Activated CD8-positive, alpha-beta memory T cell treated with anti-CD3 and anti-CD28 coated beads for 1 hour (primary cell): ENCODE measurements at regions not wholly inside any gene's neighbourhood (a gene's known extent, or its start where the extent isn't known, plus 50 kb on each side); places are given as distances from the start of the nearest gene placed in this dataset.

ENCODE experiments used
- DNase-seq, 2 donors: peaks; one replicate each; pipeline ENCODE4 v3.0.0-alpha.2; 2020; ENCODE audit warnings: low read depth in 1 of 2; ENCODE audit errors: extremely low read depth in 1 of 2

DNA sequence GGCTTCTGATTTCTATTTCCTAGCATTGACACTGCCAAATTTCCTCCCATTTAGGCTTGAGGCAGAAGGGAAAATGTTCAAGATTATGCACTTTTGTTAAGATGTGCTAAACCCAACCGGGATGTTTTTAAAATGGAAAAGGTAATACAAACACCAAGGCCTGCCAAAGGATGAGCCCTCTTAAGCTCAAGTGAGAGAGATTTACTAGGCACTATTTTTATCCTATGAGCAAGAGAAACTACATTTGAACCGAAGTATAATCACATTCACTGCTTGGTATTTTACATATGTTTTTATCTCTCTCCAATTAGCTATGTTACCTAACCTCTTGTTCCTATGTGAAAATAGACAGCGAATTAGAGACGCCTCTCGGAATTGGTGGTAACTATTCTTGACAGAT, 295.8 kb downstream of the GABRB3 start:
- DNase-seq, result no peak

DNA sequence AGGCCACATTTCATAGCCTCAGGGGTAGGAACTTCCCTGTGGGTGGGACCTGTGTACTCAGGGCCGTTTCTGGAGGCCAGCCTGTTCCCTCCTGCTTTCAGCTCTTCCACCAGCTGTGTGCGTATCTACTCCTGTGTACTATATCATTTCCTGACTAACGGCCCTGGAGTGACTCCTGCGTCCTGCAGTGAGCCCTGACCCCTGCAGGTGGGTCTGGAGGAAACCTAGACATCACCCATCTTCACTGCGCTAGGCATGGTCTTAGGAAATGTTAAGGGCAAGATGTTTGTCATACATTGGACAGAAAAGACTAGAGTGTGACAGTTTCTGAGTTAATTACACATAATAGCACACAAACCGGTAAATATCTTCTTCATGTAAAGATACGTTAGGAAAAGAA, 297.3 kb downstream of the GABRB3 start:
- DNase-seq, result no peak

DNA sequence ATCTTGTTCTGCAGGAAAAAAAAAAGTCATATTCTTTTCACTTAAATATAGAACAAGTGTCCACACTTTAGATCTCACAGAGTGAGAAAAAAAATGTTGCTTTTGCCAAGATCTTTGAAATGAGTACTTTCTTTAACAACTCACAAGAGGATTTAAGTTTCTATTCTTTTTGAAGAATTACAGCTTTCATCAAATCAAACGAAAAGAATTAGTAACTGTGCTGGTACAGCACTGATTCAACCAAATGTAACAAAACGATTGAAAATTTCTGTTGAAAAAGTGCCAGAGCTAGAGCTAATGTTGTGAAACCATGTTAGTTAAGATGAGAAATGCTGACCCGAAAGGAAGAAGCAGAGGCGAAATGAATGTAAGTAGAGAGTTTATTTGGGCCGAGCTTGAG, 300.2 kb downstream of the GABRB3 start:
- no peak for DNase-seq

DNA sequence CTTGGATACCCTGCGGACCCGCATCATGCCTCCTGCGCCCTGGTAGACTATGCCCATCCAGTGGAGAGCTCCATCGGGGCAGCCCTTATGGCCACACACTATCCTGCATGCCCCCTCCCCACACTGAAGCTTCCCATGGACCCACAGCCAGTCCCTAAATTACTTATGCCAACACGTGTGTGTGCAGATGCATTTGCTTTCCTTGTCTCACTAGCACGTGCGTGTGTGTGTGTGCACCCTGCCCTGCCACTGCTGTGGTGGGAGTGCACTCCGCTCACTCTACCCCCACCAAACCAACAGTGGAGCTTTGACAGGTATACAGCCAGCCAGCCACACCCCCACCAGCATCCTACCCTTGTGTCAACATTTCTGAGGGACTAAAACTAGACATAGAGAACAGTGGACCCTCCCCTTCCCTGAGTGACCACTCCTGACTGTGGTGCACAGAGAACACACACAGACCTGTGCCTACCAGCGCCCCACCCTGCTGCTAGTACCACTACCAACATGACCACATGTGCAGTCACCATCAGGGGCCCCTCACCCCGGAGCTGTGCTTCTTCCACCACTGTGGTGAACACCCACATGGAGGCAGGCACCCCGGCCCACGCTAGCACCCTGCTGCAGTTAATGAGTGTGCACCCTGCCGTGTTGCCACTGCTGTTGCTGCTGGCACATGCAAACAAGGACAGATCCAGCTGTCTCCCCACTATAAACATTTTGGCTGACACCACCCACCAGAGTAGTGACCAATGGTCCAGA, 310.8 kb downstream of the GABRB3 start:
- DNase-seq, result no peak

DNA sequence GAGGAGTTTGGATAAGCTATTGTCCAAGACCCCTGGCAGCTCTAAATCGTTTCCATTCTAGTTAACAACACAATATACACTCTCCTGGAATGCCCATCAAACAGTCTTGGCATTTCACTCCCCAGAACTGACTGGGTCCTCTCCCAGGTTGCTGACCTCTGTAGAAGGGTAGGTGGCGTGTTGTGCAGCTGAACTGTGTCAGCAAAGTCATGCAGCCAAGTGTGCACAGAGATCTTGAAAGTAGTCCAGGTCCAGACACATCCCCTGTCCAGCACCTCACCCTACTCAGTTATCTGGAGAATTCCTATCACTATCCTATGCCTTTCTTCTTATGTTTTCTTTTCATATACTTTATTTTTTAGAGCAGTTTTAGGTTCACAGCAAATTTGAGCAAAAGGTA, 312.7 kb downstream of the GABRB3 start:
- no peak for DNase-seq

DNA sequence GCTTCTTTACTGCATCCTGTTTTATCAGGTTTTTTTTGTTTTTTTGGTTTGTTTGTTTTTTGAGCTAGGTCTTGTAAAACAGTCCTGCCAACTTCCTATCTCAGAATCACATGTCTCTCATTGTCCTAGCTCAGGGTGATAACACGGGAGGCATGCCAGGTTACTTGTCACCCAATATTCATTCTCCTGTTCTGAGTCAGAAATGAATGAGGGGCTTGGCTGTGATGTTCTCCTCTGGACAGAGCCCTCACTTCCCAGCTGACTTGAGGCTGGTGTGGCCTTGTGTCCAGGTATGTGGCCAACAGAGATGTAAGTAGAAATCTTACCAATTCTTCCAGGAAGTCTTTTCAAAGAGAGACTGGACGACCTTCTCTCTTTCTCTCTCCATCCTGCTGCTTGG, 317.0 kb downstream of the GABRB3 start:
- DNase-seq, result no peak

DNA sequence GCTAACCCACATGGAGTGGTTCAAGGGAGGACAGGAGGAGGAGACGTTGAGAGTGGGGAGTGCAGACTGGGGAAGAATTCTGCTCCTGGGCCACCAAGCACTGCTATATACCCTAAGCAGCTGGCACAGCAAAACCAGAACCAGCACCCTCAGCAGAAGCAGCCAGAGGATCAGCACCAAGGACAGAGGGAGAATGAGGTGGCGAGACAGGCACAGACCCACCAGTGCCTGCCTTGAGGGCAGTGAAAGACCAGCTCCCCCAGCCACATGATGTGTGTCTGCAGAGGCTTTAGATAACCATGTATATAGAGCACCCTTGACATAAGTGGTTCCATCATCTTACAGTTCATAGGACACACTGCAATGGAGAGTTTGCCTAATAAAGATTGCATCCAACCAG, 319.0 kb downstream of the GABRB3 start:
- no peak for DNase-seq

DNA sequence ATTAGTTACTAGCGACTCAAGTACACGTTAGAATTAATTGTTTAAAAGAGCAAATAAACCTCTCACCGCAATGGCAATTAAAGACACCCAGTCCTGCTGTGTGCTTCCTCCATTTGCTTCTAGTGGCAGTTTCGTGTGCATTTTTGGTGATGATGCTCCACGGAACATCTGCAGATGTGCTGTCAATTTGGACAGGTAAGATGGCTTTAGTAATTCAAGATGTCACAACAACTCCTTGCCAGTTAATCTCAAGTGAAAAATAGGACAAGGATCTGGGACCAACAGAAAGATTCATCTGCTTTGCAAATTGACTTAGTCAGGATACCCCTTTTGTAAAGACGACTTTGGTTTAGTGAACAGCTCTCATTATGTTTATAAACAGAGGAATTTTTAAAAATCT, 320.9 kb downstream of the GABRB3 start:
- no peak for DNase-seq

DNA sequence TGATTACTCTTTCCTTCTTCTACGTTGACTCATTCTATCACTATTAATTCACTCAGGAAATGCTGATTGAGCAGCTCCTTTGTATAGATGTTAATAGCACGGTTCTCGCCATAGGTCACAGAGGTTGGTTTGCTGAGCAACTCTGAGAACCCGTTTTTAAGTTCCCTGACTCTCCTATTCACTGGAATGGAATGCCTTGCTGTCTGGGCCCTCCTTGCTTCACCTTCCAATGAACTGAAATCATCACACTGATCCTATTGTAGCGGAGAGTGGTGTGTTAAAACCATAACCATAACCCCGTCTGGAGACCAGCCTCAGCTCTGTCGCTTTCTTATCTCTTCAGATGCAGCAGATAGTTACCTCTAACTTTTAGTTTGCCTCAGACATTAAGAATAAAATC, 323.6 kb downstream of the GABRB3 start:
- DNase-seq, result no peak

DNA sequence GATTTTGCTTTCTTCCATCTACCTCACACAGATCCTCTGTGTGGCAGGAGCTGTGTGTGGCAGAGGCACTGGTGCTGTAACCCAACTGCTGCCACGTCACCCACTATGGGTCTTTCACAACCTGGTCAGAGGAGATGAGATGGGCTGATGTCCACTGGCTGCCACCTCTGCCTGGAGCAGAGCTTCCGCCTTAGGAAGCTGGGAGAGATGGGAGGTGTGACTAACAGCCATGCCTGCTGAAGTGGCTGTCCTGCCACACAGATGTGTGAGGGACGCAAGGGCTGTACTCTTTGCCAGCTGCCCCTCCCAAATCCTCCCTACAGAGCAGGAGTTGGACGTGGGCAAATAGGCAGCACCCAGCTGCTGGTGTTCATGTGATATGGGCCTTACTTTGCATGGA, 329.5 kb downstream of the GABRB3 start:
- no peak for DNase-seq

DNA sequence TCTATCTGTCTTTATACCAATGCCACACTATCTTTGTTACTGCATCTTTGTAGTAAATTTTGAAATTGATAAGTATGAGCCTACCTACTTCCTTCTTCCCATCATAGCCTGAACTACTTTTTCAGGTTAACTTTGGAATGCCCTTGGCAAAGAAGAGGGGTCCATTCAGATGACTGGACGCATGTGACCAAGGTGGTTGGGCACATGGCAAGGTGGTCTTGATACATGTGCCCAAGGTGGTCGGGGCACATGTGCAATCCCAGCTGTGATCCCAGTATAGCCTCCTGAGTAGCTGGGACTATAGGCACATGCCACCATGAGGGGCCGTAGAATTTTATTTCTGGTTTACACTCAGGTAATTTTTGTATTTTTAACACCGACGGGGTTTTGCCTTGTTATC, 330.2 kb downstream of the GABRB3 start:
- no peak for DNase-seq

DNA sequence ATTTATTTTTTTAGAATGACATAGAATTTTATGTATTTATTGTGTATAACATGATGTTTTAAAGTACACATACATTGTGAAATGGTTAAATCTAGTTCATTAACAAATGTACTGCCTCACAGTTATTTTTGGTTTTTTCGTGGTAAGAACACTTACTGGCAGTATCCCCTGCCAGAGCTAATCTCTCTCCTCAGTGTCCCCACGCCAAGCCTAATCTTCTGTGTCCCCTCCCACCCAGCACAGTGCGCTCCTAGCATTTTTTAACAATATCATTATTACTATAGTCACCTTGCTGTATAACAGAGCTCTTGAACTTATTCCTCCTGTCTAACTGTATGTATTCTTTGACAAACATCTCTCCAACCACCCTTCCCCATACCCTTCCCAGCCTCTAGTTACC, 333.2 kb downstream of the GABRB3 start:
- no peak for DNase-seq

DNA sequence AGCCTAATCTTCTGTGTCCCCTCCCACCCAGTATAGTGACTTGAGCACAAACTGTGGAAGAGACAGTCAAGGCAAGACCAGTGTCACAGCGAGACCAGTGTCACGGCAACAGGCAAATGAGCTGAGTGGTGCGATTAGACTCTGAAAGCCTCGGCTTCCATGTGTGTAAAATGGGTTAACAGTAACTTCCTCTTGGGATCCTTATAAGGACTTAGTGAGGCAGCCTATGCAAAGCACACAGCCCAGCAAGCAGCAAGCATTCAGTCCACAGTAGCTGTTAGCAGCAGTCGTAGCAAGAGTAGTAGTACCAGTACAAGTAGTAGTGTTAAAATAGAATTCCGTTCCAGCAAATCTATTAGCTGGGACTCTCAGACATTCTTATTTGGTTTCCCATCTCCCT, 334.1 kb downstream of the GABRB3 start:
- no peak for DNase-seq

DNA sequence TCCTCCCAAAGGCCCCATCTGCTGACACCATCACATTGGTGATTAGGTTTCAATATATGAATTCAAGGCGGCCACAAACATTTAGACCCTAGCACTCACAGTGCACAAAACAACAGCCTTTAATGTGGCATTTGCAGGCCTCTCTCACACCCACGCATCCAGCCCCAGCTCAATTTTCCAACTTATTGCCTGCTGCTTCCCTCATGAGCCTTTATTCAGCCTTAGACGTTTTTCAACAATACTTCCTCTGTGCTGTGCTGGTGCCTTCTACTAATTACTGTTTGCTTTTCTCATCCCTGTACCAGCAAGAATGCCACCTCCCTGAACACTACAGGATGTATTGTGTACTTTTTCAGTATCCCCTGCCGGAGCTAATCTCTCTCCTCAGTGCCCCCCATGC, 334.6 kb downstream of the GABRB3 start:
- no peak for DNase-seq

DNA sequence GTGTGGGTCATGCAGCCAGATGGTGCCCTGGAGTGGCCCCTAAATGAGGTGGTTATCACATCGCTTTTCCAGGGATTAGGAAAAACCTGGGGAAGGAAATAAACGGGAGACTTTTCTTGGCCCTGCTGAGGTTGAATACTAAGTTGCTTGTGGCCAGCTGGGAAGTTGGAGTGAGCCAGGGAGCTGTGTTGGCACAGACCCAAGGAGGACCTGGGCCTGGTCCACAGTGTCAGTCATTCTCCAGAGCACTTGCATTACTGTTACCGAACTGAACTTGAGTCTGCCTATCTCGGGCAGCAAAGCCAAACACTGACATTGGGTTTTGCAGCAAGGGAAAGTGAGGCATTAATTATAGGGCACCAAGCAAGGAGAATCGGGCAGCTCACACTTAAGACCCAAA, 339.0 kb downstream of the GABRB3 start:
- no peak for DNase-seq

DNA sequence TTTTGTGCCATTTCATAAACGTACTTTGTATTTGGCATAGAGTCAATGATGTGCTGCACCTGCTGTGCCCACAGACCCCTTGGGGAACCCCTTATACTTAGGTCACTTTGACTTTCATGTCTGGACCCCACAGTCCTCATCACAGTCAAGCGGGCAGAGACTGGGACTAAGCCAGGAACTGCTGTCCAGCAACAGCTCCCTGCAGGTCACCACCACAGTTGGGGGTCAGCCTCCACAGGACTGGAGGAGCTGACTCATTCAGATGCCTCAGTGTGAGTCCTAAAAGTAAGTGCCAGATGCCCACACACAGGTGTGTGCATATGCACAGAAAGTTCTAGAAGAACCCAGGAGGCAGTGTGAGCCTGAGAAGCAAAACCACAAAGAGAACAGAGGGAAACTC, 339.8 kb downstream of the GABRB3 start:
- no peak for DNase-seq

DNA sequence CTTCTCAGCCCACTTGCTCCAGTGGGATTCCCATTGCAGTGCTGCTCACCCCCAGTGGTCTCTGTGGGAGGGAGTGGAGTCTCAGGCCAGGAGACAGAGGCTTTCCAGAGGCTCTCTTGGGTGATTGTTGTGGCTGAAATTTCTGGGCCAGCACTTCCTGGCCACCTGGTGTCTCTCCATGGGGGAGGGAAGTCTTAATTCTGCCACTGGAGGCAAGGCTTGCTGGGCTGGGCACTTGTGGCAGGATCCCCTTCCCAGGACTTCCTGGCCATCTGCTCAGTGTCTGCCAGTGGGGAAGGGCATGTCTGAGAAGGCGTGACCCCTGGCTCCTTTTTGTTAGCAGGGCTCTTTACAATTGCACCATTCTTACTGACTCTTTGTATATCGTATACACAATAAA, 351.8 kb downstream of the GABRB3 start:
- DNase-seq, result no peak

DNA sequence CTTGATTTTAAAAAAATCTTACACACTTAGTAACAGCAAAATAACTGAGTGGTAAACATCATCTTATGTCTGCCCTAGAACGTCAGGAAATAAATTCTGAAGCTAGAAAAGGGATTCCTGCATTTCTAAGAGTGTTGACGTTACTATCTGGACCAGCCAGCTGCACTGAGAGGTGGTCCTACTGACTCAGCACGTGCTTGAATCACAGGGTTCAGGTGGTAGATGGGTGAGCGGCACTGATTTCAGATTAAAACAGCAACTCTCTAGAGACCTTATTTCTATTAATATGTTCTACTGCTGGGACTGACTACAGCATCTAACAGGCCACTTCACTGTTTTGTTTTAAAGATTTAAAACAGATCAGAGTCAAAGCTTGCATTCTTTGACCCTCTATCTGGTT, 377.2 kb downstream of the GABRB3 start:
- no peak for DNase-seq

DNA sequence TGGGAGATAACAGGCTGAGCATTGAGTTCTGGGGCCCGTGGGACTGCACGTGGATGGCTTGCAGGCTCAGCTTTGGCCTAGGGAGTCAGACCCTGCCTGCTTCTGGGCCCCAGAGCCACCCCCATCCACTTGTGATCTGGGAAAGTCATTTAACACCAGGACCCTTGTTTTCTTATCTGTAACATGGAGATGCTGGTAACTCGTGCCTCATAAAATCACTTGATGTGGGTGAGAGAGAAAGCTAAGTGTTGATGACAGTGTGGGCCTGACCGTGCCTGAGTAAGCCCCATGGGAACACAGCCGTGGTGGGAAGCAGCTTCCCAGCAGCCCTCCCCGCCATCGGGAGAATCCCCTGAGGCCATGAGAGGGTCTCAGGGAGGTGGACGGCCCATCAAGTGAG, 378.1 kb downstream of the GABRB3 start:
- no peak for DNase-seq

DNA sequence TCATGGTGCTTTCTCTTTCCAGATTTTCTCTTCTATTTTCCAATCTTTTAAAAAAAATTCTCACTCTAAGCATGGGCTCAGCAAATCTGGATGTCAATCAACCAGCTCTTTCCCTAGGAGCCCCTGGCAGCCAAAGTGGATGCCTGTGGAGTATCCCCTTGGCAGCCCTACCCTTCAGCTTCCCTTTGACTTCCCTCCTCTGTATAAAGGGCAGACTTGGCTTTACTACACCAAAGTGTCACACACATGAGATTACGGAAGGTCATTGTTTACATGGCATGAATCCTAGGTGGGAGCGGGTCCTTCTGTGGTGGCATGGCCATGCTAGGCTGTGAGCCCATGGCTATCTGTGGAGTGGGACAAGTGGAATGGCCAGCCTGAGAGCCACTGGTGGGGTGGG, 379.9 kb downstream of the GABRB3 start:
- DNase-seq, result no peak

DNA sequence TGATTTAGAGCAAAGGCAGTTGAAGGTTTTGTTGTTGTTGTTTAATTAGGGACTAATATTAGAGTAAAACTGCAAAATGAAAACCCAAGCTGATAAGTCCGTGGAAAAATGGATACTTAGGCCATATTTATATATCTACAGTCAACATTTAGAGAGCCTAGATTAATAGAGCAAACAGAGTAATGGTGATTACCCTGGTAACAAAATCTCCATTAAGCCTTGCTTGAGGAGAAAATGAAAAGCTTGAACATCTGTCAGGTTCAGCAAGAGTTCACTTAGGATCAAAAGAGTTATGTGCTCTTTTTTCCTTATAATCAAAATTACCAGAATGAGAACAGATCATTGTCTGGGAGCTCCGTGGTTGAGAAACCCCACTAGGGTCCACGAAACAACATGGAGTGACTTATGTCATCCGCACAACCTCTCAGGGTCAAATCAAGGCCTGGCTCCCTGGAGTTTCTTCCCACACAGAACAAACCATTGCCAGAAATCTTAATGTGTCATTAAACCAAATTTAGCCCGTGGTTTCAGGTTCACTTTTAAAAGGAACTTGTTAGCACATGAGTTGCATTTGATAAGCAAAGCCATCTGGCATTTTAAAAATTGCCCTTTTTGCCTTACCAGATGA, 381.2 kb downstream of the GABRB3 start:
- no peak for DNase-seq

DNA sequence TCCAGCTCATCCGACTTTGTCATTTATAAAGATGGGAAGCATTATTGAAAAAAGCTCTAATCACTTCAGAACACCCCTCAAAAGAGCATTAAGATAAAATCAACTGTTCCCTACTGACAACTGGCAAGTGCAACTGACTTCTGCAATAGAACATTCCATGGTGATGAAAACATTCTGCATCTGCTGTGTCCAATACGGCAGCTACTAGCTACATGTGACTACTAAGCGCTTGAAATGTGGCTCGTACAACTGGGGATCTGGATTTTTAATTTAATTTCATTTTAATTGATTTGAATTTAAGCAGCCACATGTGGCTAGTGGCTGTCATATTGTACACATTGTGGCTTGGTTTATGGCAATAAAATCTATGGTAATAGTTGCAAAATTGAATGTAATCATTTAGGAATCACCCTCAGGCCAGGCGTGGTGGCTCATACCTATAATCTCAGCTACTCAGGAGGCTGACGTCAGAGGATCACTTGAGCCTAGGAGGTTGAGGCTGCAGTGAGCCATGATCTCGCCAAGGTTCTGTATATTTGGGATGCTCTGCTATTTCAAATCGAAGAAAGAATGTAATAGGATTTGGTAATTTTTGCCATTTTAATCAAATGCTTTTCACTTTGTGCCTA, 390.3 kb downstream of the GABRB3 start:
- no peak for DNase-seq
